Hepatocyte (in vitro differentiated cells): ENCODE measurements at regions not wholly inside any gene's neighbourhood (a gene's known extent, or its start where the extent isn't known, plus 50 kb on each side); places are given as distances from the start of the nearest gene placed in this dataset.

Experiments used
- DNase-seq: peaks from one replicate; pipeline ENCODE4 v3.0.0-alpha.2; 2016; ENCODE audit warnings: low spot score
- H2AFZ ChIP-seq: fragments of 200-600 bp; sonication (generic); 2 replicates; pipeline ENCODE4 v1.6.0; 2016; ENCODE audit warnings: antibody characterized with exemption, mild to moderate bottlenecking
- H3K27ac ChIP-seq: fragments of 200-600 bp; sonication (generic); 2 replicates; pipeline ENCODE4 v1.5.1; 2016; ENCODE audit warnings: mild to moderate bottlenecking
- H3K27me3 ChIP-seq: fragments of 200-600 bp; sonication (generic); 2 replicates; pipeline ENCODE4 v1.6.1; 2016
- H3K36me3 ChIP-seq: fragments of 200-600 bp; sonication (generic); replicated peaks from 2 replicates; pipeline ENCODE4 v1.5.1; 2016; ENCODE audit warnings: low read depth; ENCODE audit not compliant: insufficient read depth
- H3K4me1 ChIP-seq: fragments of 200-600 bp; sonication (generic); 2 replicates; pipeline ENCODE4 v1.5.1; 2016; ENCODE audit warnings: mild to moderate bottlenecking, moderate library complexity; ENCODE audit not compliant: insufficient read depth
- H3K4me2 ChIP-seq: fragments of 200-600 bp; sonication (generic); 2 replicates; pipeline ENCODE4 v1.6.0; 2016
- H3K4me3 ChIP-seq: fragments of 200-600 bp; sonication (generic); 2 replicates; pipeline ENCODE4 v1.5.1; 2016; ENCODE audit warnings: mild to moderate bottlenecking
- H3K79me2 ChIP-seq: fragments of 200-600 bp; sonication (generic); 2 replicates; pipeline ENCODE4 v1.6.0; 2017; ENCODE audit warnings: mild to moderate bottlenecking
- H3K9me2 ChIP-seq: fragments of 200-600 bp; sonication (generic); replicated peaks from 2 replicates; pipeline ENCODE4 v1.6.0; 2017; ENCODE audit warnings: mild to moderate bottlenecking; ENCODE audit not compliant: insufficient read depth
- H3K9me3 ChIP-seq: fragments of 200-600 bp; sonication (generic); 2 replicates; pipeline ENCODE4 v1.5.1; 2016; ENCODE audit warnings: low read depth, mild to moderate bottlenecking
- H4K20me1 ChIP-seq: fragments of 200-600 bp; sonication (generic); 2 replicates; pipeline ENCODE4 v1.6.0; 2016; ENCODE audit warnings: mild to moderate bottlenecking; ENCODE audit not compliant: insufficient read depth, poor library complexity, severe bottlenecking
- CTCF ChIP-seq: fragments of 200-600 bp; sonication (generic); IDR thresholded peaks from 2 replicates; pipeline ENCODE4 v1.5.1; 2016; ENCODE audit warnings: antibody characterized with exemption, mild to moderate bottlenecking; ENCODE audit not compliant: poor library complexity
- EZH2 ChIP-seq: fragments of 200-600 bp; sonication (generic); IDR thresholded peaks from 2 replicates; pipeline ENCODE4 v1.6.1; 2016; ENCODE audit warnings: antibody characterized with exemption, mild to moderate bottlenecking, borderline replicate concordance
- EZH2phosphoT487 ChIP-seq: fragments of 200-600 bp; sonication (generic); IDR thresholded peaks from one replicate; pipeline ENCODE4 v1.6.1; 2018; ENCODE audit warnings: antibody characterized with exemption, mild to moderate bottlenecking, low read depth, moderate library complexity; ENCODE audit not compliant: unreplicated experiment, severe bottlenecking
- WGBS: methylation state at CpG from one replicate; pipeline ENCODE4 v1.1.6; 2016; ENCODE audit warnings: low lambda C conversion rate; ENCODE audit errors: missing lambda C conversion rate; 5-methylcytosine and 5-hydroxymethylcytosine counted together

GRCh38 chr2:19541884-19542283 is 183.5 kb upstream of the OSR1 start:
- TF ChIP-seq EZH2phosphoT487 (no peak), CTCF (no peak), EZH2 (no peak)
- H3K9me2 ChIP-seq = no peaks in the 10 kb centered on the region
- no peaks in the 10 kb centered on the region for H3K27me3 ChIP-seq
- no peaks in the 10 kb centered on the region for H3K9me3 ChIP-seq
- no peak for DNase-seq
- H3K4me1 ChIP-seq = peaks cover 6% of the 10 kb centered on the region
- H3K27ac ChIP-seq = no peak overlapping the region
- H2AFZ ChIP-seq = no peak overlapping the region
- H3K4me2 ChIP-seq = no peak overlapping the region
- no peaks in the 10 kb centered on the region for H3K79me2 ChIP-seq
- WGBS = 93% methylated on average over 4 of the region's 4 CpGs
- H4K20me1 ChIP-seq = no peaks in the 10 kb centered on the region
- no peaks in the 10 kb centered on the region for H3K36me3 ChIP-seq
- H3K4me3 ChIP-seq = no peak overlapping the region

GRCh38 chr2:19540739-19541525 is 182.5 kb upstream of the OSR1 start:
- Histone ChIP-seq H4K20me1 (no peaks in the 10 kb centered on the region), H3K9me3 (no peaks in the 10 kb centered on the region), H3K36me3 (no peaks in the 10 kb centered on the region), H3K4me3 (no peak overlapping the region), H3K4me2 (no peak overlapping the region), H3K9me2 (no peaks in the 10 kb centered on the region), H3K27ac (no peak overlapping the region), H3K79me2 (no peaks in the 10 kb centered on the region), H3K27me3 (no peaks in the 10 kb centered on the region), H2AFZ (no peak overlapping the region), H3K4me1 (peaks cover 6% of the 10 kb centered on the region)
- TF ChIP-seq CTCF (no peak), EZH2phosphoT487 (no peak), EZH2 (no peak)
- WGBS = 73% methylated on average over 7 of the region's 7 CpGs
- DNase-seq = peak; percentile 24

- H3K4me1 ChIP-seq = peaks cover 6% of the 10 kb centered on the region
- no peaks in the 10 kb centered on the region for H3K27me3 ChIP-seq
- no peaks in the 10 kb centered on the region for H3K36me3 ChIP-seq
- TF ChIP-seq CTCF = no peak
- TF ChIP-seq EZH2phosphoT487 = no peak
- TF ChIP-seq EZH2 = no peak
- H3K27ac ChIP-seq = peak overlapping the region; percentile 54
- WGBS = 75% methylated on average over 7 of the region's 7 CpGs
- peak; percentile 75 for DNase-seq
- H3K79me2 ChIP-seq = no peaks in the 10 kb centered on the region
- H3K9me2 ChIP-seq = no peaks in the 10 kb centered on the region
- H3K4me2 ChIP-seq = no peak overlapping the region
- no peaks in the 10 kb centered on the region for H3K9me3 ChIP-seq
- no peaks in the 10 kb centered on the region for H4K20me1 ChIP-seq
- no peak overlapping the region for H3K4me3 ChIP-seq
- H2AFZ ChIP-seq = no peak overlapping the region
Measured at GRCh38 chr2:19538411-19538963, 180.1 kb upstream of the OSR1 start.
